Uterus (tissue), 2 donors: ENCODE measurements at regions not wholly inside any gene's neighbourhood (a gene's known extent, or its start where the extent isn't known, plus 50 kb on each side); places are given as distances from the start of the nearest gene placed in this dataset.

Experiments
- CTCF ChIP-seq, 4 experiments: fragments of 200-600 bp in 2 of 4; fragments of 450-650 bp in 2 of 4; sonication (generic) in 2 of 4; IDR thresholded peaks; one replicate each; pipeline ENCODE4 v1.5.1; 2016 to 2019; ENCODE audit warnings: antibody characterized with exemption in 4 of 4, mild to moderate bottlenecking in 2 of 4, moderate library complexity in 1 of 4
- POLR2A ChIP-seq, 2 donors: fragments of 450-650 bp; IDR thresholded peaks; one replicate each; pipeline ENCODE4 v1.6.1; 2016; ENCODE audit warnings: antibody characterized with exemption in 2 of 2, mild to moderate bottlenecking in 1 of 2, moderate library complexity in 1 of 2

GRCh38 chr9:110142253-110142652, 65.7 kb downstream of the C9orf152 start:
- TF ChIP-seq POLR2A (IDR thresholded peaks at IDR 0.05) = no peak
- no peak for TF ChIP-seq CTCF (IDR thresholded peaks at IDR 0.05)
